Stomach (tissue), 8 donors: ENCODE measurements at regions not wholly inside any gene's neighbourhood (a gene's known extent, or its start where the extent isn't known, plus 50 kb on each side); places are given as distances from the start of the nearest gene placed in this dataset.

Experiments
- DNase-seq, 2 donors: peaks; one replicate each; pipeline versions ENCODE4 v3.0.0 to v3.0.0-alpha.2; 2013 to 2019
- H3K27ac ChIP-seq, 5 donors: fragments of 200-600 bp in 4 of 5; sonication (generic) in 4 of 5; one replicate each; pipeline ENCODE4 v1.5.1; 2013 to 2019; ENCODE audit warnings: mild to moderate bottlenecking in 1 of 5, moderate library complexity in 1 of 5
- H3K27me3 ChIP-seq, 3 donors: fragments of 200-600 bp; sonication (generic); one replicate each; pipeline ENCODE4 v1.5.1; 2017 to 2019; ENCODE audit warnings: mixed run types in 1 of 3
- H3K36me3 ChIP-seq, 4 donors: fragments of 200-600 bp; sonication (generic); 1 replicate in 3 of 4; 2 replicates in 1 of 4; pipeline ENCODE4 v1.5.1; 2016 to 2019
- H3K4me1 ChIP-seq, 4 donors: fragments of 200-600 bp; sonication (generic); one replicate each; pipeline ENCODE4 v1.5.1; 2016 to 2019
- H3K4me3 ChIP-seq, 4 donors: fragments of 200-600 bp; sonication (generic) in 3 of 4; one replicate each; pipeline ENCODE4 v1.5.1; 2016 to 2019; ENCODE audit warnings: mild to moderate bottlenecking in 1 of 4
- H3K9me3 ChIP-seq, 4 donors: fragments of 200-600 bp; sonication (generic); one replicate each; pipeline ENCODE4 v1.5.1; 2016 to 2019
- CTCF ChIP-seq, 7 experiments: fragments of 450-650 bp in 4 of 7; fragments of 200-600 bp in 3 of 7; sonication (generic) in 3 of 7; IDR thresholded peaks; one replicate each; pipeline ENCODE4 v1.5.1; 2016 to 2019; ENCODE audit warnings: antibody characterized with exemption in 7 of 7, control low read depth in 2 of 7, mild to moderate bottlenecking in 1 of 7
- EP300 ChIP-seq: sonication (generic); formaldehyde crosslinking; IDR thresholded peaks from one replicate; pipeline ENCODE4 v1.6.1; 2017; ENCODE audit warnings: antibody characterized with exemption
- POLR2A ChIP-seq, 4 donors: fragments of 450-650 bp; IDR thresholded peaks; one replicate each; pipeline ENCODE4 v1.6.1; 2016; ENCODE audit warnings: antibody characterized with exemption in 4 of 4, control low read depth in 2 of 4, mild to moderate bottlenecking in 1 of 4, moderate library complexity in 1 of 4
- POLR2AphosphoS5 ChIP-seq, 3 donors: sonication (generic); formaldehyde crosslinking; IDR thresholded peaks; one replicate each; pipeline ENCODE4 v1.6.1; 2016; ENCODE audit warnings: antibody characterized with exemption in 3 of 3
- WGBS, 5 donors: extraction: QIAGEN DNeasy Blood & Tissue Kit in 3 of 5; methylation state at CpG; one replicate each; pipeline versions ENCODE4 v1.1.5 to v1.1.7; 2013 to 2018; 5-methylcytosine and 5-hydroxymethylcytosine counted together
- intact Hi-C: fragments of 100-400 bp; cut with DNase I; formaldehyde crosslinking; loops from one replicate; pipeline ENCODE4 v1.15.1; 2023; ENCODE audit warnings: low total_unique reads
- donor health status: healthy with polysubstance abuse.
- donor health status: Bipolar disorder and iron deficiency.
- donor health status: healthy.

GRCh38 chr2:77920838-77921366 lies 398.7 kb upstream of the LRRTM4 start:
- no peak for TF ChIP-seq CTCF (IDR thresholded peaks at IDR 0.05)
- TF ChIP-seq POLR2A (IDR thresholded peaks at IDR 0.05): no peak
- TF ChIP-seq EP300: no peak
- no peak for TF ChIP-seq POLR2AphosphoS5 (IDR thresholded peaks at IDR 0.05)
- H3K4me3 ChIP-seq: no peak overlapping the region
- WGBS, 5 donors: 48 to 72% (median 65%) methylated on average over 3 of the region's 3 CpGs
- H3K27me3 ChIP-seq: no peaks in the 10 kb centered on the region
- intact Hi-C loops: no loop called here
- no peaks in the 10 kb centered on the region for H3K36me3 ChIP-seq
- no peaks in the 10 kb centered on the region for H3K9me3 ChIP-seq
- no peaks in the 10 kb centered on the region for H3K4me1 ChIP-seq
- DNase-seq: no peak
- H3K27ac ChIP-seq: no peak overlapping the region

GRCh38 chr2:77922567-77922966 lies 400.4 kb upstream of the LRRTM4 start:
- peaks cover 0 to 5% (median 0%) of the 10 kb centered on the region in 4 donors for H3K9me3 ChIP-seq
- no peaks in the 10 kb centered on the region for H3K27me3 ChIP-seq
- no peak overlapping the region for H3K4me3 ChIP-seq
- no peak for DNase-seq
- intact Hi-C loops: no loop called here
- no peak for TF ChIP-seq CTCF (IDR thresholded peaks at IDR 0.05)
- no peak for TF ChIP-seq POLR2A (IDR thresholded peaks at IDR 0.05)
- no peak for TF ChIP-seq POLR2AphosphoS5 (IDR thresholded peaks at IDR 0.05)
- TF ChIP-seq EP300: no peak
- WGBS, 5 donors: 77 to 93% (median 87%) methylated on average over 1 of the region's 1 CpG
- no peaks in the 10 kb centered on the region for H3K4me1 ChIP-seq
- no peaks in the 10 kb centered on the region for H3K36me3 ChIP-seq
- H3K27ac ChIP-seq: no peak overlapping the region

GRCh38 chr2:77937366-77937765 lies 415.2 kb upstream of the LRRTM4 start:
- H3K9me3 ChIP-seq: no peaks in the 10 kb centered on the region
- H3K27me3 ChIP-seq: no peaks in the 10 kb centered on the region
- H3K36me3 ChIP-seq: no peaks in the 10 kb centered on the region
- H3K4me3 ChIP-seq: no peak overlapping the region
- no peaks in the 10 kb centered on the region for H3K4me1 ChIP-seq
- 80 to 95% (median 93%) methylated on average over 5 of the region's 5 CpGs for WGBS, 5 donors
- no peak overlapping the region for H3K27ac ChIP-seq
- no peak for TF ChIP-seq CTCF (IDR thresholded peaks at IDR 0.05)
- TF ChIP-seq POLR2A (IDR thresholded peaks at IDR 0.05): no peak
- no peak for TF ChIP-seq EP300
- no peak for TF ChIP-seq POLR2AphosphoS5 (IDR thresholded peaks at IDR 0.05)
- no peak for DNase-seq
- intact Hi-C loops: no loop called here

- TF ChIP-seq POLR2A (IDR thresholded peaks at IDR 0.05) (no peak), EP300 (no peak), POLR2AphosphoS5 (IDR thresholded peaks at IDR 0.05) (no peak), CTCF (IDR thresholded peaks at IDR 0.05) (no peak)
- 42 to 61% (median 45%) methylated on average over 1 of the region's 1 CpG for WGBS, 5 donors
- Histone ChIP-seq H3K4me1 (no peaks in the 10 kb centered on the region), H3K27me3 (no peaks in the 10 kb centered on the region), H3K4me3 (no peak overlapping the region), H3K9me3 (no peaks in the 10 kb centered on the region), H3K36me3 (no peaks in the 10 kb centered on the region), H3K27ac (no peak overlapping the region)
- DNase-seq: no peak
- intact Hi-C loops: no loop called here
These were observed 416.3 kb upstream of the LRRTM4 start for GRCh38 chr2:77938462-77938861.
